ENCODE measurements at regions not wholly inside any gene's neighbourhood (a gene's known extent, or its start where the extent isn't known, plus 50 kb on each side); places are given as distances from the start of the nearest gene placed in this dataset.
A peak's percentile ranks its signal among the peaks of the same experiment; 100 is the strongest.
"Not testable (repeated sequence)": the region's sequence is repeated elsewhere in the genome, so short reads cannot be mapped to it uniquely, and the experiment has no call there.

- peak; percentile 11 for DNase-seq
Observed at GRCh38 chrX:66110112-66110511, 53.9 kb upstream of the HEPH start.

GRCh38 chrX:66107860-66108259, 56.2 kb upstream of the HEPH start:
- DNase-seq, result not testable (repeated sequence)

- DNase-seq, result not testable (repeated sequence)
Observed at GRCh38 chrX:66102398-66102797, 61.6 kb upstream of the HEPH start.

DNA sequence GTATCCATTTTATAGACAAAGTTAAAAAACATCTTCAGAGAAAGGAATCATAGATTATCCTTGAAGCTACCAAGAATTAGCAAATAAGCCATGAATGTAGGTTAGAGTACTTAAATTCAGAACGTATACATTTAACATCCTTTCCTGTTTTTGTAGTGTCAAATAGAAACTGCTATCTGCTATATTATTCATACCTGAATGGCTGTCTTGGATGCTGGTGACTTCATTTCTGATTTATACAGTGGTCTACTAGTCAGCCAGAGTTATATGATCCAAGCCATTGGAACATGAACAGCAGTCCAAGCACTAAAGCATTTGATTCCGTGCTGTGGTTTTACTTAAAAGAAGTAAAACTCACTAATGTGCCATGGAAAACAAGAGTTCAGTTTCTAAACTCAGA, 58.3 kb upstream of the VSIG4 start:
- no peak for DNase-seq

DNA sequence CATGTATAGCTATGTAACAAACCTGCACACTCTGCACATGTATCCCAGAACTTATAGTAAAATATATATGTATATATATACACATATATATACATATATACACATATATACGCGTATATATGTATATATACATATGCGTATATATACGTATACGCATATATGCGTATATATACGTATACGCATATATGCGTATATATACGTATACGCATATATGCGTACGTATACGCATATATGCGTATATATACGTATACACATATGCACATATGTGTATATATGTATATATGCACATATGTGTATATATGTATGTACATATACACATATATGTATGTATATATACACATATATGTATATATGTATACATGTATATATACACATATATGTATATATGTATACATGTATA, 57.1 kb upstream of the VSIG4 start:
- DNase-seq, result not testable (repeated sequence)

DNA sequence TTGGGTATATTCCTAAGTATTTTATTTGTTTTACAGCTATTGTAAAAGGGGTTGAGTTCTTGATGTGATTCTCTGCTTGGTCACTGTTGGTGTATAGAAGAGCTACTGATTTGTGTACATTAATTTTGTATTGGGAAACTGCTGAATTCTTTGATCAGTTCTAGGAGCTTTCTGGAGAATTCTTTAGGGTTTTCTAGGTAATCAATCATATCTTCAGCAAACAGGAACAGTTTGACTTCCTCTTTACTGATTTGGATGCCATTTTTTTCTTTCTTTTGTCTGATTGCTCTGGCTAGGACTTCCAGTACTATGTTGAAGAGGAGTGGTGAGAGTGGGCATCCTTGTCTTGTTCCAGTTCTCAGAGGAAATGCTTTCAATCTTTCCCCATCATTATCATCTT, 50.1 kb upstream of the VSIG4 start:
- DNase-seq, result not testable (repeated sequence)

All from fibroblast of skin of right biceps (primary cell).